T-cell (primary cell): ENCODE measurements at regions not wholly inside any gene's neighbourhood (a gene's known extent, or its start where the extent isn't known, plus 50 kb on each side); places are given as distances from the start of the nearest gene placed in this dataset.
"Not testable (repeated sequence)": the region's sequence is repeated elsewhere in the genome, so short reads cannot be mapped to it uniquely, and the experiment has no call there.

ENCODE experiments used
- ATAC-seq, 4 experiments: fragments of 200-7000 bp in 3 of 4; fragments of 150-1000 bp in 1 of 4; cut with Tn5 transposase; replicated peaks in 1 of 4; 1 replicate in 3 of 4; 2 replicates in 1 of 4; pipeline ENCODE4 v1.10.0; 2021; ENCODE audit warnings: moderate library complexity in 3 of 4, mild to moderate bottlenecking in 2 of 4, moderate number of reproducible peaks in 1 of 4
- CTCF ChIA-PET, 2 donors: fragments of 300-600 bp; sonication (Branson Sonifier 250); formaldehyde crosslinking; loops; one replicate each; lab custom pipeline; 2022; ENCODE audit warnings: antibody characterized with exemption in 2 of 2; lab: Charles Lee
- POLR2A ChIA-PET, 2 donors: fragments of 300-600 bp; sonication (Branson Sonifier 250); formaldehyde crosslinking; loops; one replicate each; lab custom pipeline; 2022; ENCODE audit warnings: antibody characterized with exemption in 2 of 2; lab: Charles Lee
- DNase-seq, 35 experiments: peaks; one replicate each; pipeline versions ENCODE4 v3.0.0 to v3.0.0-alpha.2; 2013 to 2023
- H3K27ac ChIP-seq: one replicate; pipeline ENCODE4 v1.5.1; 2013; ENCODE audit warnings: low read length
- H3K27me3 ChIP-seq, 2 experiments: replicated peaks in 1 of 2; 1 replicate in 1 of 2; 2 replicates in 1 of 2; pipeline versions ENCODE4 v1.6.1 to v1.7.0; 2013; ENCODE audit warnings: low read length in 1 of 2, mixed read lengths in 1 of 2; ENCODE audit not compliant: control insufficient read depth in 2 of 2, insufficient read depth in 2 of 2; ENCODE audit errors: extremely low read depth in 1 of 2
- H3K36me3 ChIP-seq, 2 donors: 1 replicate in 1 of 2; 2 replicates in 1 of 2; pipeline versions ENCODE4 v1.6.1 to v1.7.0; 2013; ENCODE audit warnings: low read length in 1 of 2; ENCODE audit not compliant: control insufficient read depth in 2 of 2, insufficient read depth in 1 of 2; ENCODE audit errors: extremely low read depth in 1 of 2
- H3K4me1 ChIP-seq, 2 experiments: 1 replicate in 1 of 2; 2 replicates in 1 of 2; pipeline versions ENCODE4 v1.6.1 to v1.7.0; 2013; ENCODE audit warnings: low read length in 2 of 2, mixed read lengths in 1 of 2; ENCODE audit not compliant: insufficient read depth in 2 of 2, control insufficient read depth in 1 of 2; ENCODE audit errors: extremely low read depth in 1 of 2
- H3K4me3 ChIP-seq, 2 donors: 1 replicate in 1 of 2; 2 replicates in 1 of 2; pipeline versions ENCODE4 v1.5.1 to v1.7.0; 2013; ENCODE audit warnings: mild to moderate bottlenecking in 2 of 2, low read length in 1 of 2, moderate library complexity in 1 of 2; ENCODE audit not compliant: control insufficient read depth in 1 of 2; ENCODE audit errors: extremely low read depth in 1 of 2
- H3K9me3 ChIP-seq: 2 replicates; pipeline ENCODE4 v1.7.0; 2013
- H3K27ac Mint-ChIP-seq, 2 donors: one replicate each; pipeline ENCODE4 v1.8.0; 2020 to 2021; ENCODE audit warnings: mild to moderate bottlenecking in 2 of 2, mixed read lengths in 2 of 2
- H3K27me3 Mint-ChIP-seq, 2 donors: one replicate each; pipeline ENCODE4 v1.8.0; 2021 to 2022; ENCODE audit warnings: mixed read lengths in 2 of 2
- H3K36me3 Mint-ChIP-seq: one replicate; pipeline ENCODE4 v1.8.0; 2021; ENCODE audit warnings: mixed read lengths
- H3K4me1 Mint-ChIP-seq, 3 donors: one replicate each; pipeline ENCODE4 v1.8.0; 2020 to 2022; ENCODE audit warnings: mixed read lengths in 3 of 3, mild to moderate bottlenecking in 1 of 3
- H3K4me3 Mint-ChIP-seq, 3 donors: one replicate each; pipeline ENCODE4 v1.8.0; 2020 to 2022; ENCODE audit warnings: mild to moderate bottlenecking in 3 of 3, mixed read lengths in 3 of 3, moderate library complexity in 3 of 3
- H3K9me3 Mint-ChIP-seq, 3 donors: one replicate each; pipeline ENCODE4 v1.8.0; 2020 to 2022; ENCODE audit warnings: mixed read lengths in 3 of 3
- WGBS: methylation state at CpG from one replicate; pipeline ENCODE4 v1.1.5; 2013; ENCODE audit warnings: missing lambda C conversion rate; ENCODE audit not compliant: insufficient coverage; 5-methylcytosine and 5-hydroxymethylcytosine counted together

DNA sequence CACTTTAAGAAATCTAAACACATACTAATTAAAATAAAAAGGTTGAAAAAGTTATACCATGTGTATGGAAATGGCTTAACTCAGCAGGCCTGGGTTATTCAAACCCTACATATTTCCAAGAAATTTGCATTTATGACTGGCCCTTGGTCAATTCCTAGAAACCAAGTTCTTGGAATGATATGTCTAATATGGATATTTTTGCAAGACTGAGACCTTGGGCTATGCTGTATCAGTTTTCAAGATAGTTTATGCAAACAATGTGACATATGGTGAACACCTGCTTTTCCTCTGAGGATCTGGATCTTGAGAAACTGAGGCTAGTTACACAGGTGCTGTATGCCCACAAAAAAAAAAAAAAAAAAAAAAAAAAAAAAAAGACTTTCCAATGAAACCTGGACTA is 536.9 kb upstream of the HS3ST5 start:
- no peak overlapping the region for H3K27ac Mint-ChIP-seq
- CTCF ChIA-PET = no interaction called here

GRCh38 chr6:114878091-114878490 is 535.3 kb upstream of the HS3ST5 start:
- DNase-seq (no peak), ATAC-seq (no peak)
- Mint-ChIP-seq H3K27ac (no peak overlapping the region), H3K4me1 (no peaks in the 10 kb centered on the region), H3K27me3 (no peaks in the 10 kb centered on the region), H3K4me3 (no peak overlapping the region), H3K9me3 (peaks cover 5 to 17% (median 8%) of the 10 kb centered on the region in 3 donors), H3K36me3 (no peaks in the 10 kb centered on the region)
- H3K27ac ChIP-seq = no peak overlapping the region
- no peak overlapping the region for H3K4me3 ChIP-seq
- ChIA-PET POLR2A (no interaction called here), CTCF (no interaction called here)
- no CpG with 5 or more reads among the region's 2 CpGs for WGBS
- no peaks in the 10 kb centered on the region for H3K36me3 ChIP-seq
- H3K4me1 ChIP-seq = no peaks in the 10 kb centered on the region
- no peaks in the 10 kb centered on the region for H3K9me3 ChIP-seq
- H3K27me3 ChIP-seq = no peaks in the 10 kb centered on the region

More for the DNA sequence above, 536.9 kb upstream of the HS3ST5 start:
- no peaks in the 10 kb centered on the region for H3K27me3 Mint-ChIP-seq
- Histone ChIP-seq H3K36me3 (no peaks in the 10 kb centered on the region), H3K4me3 (no peak overlapping the region), H3K27ac (no peak overlapping the region), H3K27me3 (no peaks in the 10 kb centered on the region), H3K4me1 (no peaks in the 10 kb centered on the region), H3K9me3 (no peaks in the 10 kb centered on the region)
- no peak overlapping the region for H3K4me3 Mint-ChIP-seq
- no peaks in the 10 kb centered on the region for H3K4me1 Mint-ChIP-seq
- H3K9me3 Mint-ChIP-seq = peaks cover 3 to 17% (median 12%) of the 10 kb centered on the region in 3 donors
- ATAC-seq (no peak), DNase-seq (no peak)
- H3K36me3 Mint-ChIP-seq = no peaks in the 10 kb centered on the region
- POLR2A ChIA-PET = no interaction called here

- Mint-ChIP-seq H3K4me1 (no peaks in the 10 kb centered on the region), H3K27ac (no peak overlapping the region), H3K36me3 (no peaks in the 10 kb centered on the region), H3K4me3 (no peak overlapping the region), H3K9me3 (peaks cover 9 to 14% (median 11%) of the 10 kb centered on the region in 3 donors), H3K27me3 (no peaks in the 10 kb centered on the region)
- CTCF ChIA-PET = no interaction called here
- Histone ChIP-seq H3K4me3 (no peak overlapping the region), H3K27me3 (no peaks in the 10 kb centered on the region), H3K4me1 (no peaks in the 10 kb centered on the region), H3K36me3 (no peaks in the 10 kb centered on the region), H3K27ac (no peak overlapping the region), H3K9me3 (no peaks in the 10 kb centered on the region)
- ATAC-seq (no peak), DNase-seq (no peak)
- POLR2A ChIA-PET = no interaction called here
- WGBS = 79% methylated on average over 3 of the region's 4 CpGs
These were observed 531.6 kb upstream of the HS3ST5 start for GRCh38 chr6:114874410-114874809.

GRCh38 chr6:114865506-114865905 is 522.7 kb upstream of the HS3ST5 start:
- H3K27me3 ChIP-seq, H3K4me3 ChIP-seq, H3K36me3 ChIP-seq, H3K27me3 Mint-ChIP-seq, CTCF ChIA-PET, H3K9me3 Mint-ChIP-seq, H3K36me3 Mint-ChIP-seq, ATAC-seq, H3K4me1 ChIP-seq, H3K27ac ChIP-seq, H3K4me3 Mint-ChIP-seq, DNase-seq, H3K9me3 ChIP-seq, POLR2A ChIA-PET, H3K27ac Mint-ChIP-seq, H3K4me1 Mint-ChIP-seq: not testable (repeated sequence)
- 90% methylated on average over 6 of the region's 14 CpGs for WGBS

- Mint-ChIP-seq H3K27ac (no peak overlapping the region), H3K9me3 (peaks cover 3 to 7% (median 7%) of the 10 kb centered on the region in 3 donors)
These were observed 520.8 kb upstream of the HS3ST5 start for GRCh38 chr6:114863610-114864009.

GRCh38 chr6:114862819-114863218 is 520.0 kb upstream of the HS3ST5 start:
- CTCF ChIA-PET = no interaction called here
- H3K9me3 ChIP-seq = no peaks in the 10 kb centered on the region
- H3K27me3 Mint-ChIP-seq = no peaks in the 10 kb centered on the region
- POLR2A ChIA-PET = interaction anchor here in 1 of 2 donors (0.6 kb wide), 1 partner anchor 40 kb away, joined by 3 read pairs; no protein-coding TSS in a partner anchor
- DNase-seq (no peak), ATAC-seq (no peak)
- no peaks in the 10 kb centered on the region for H3K4me1 ChIP-seq
- H3K4me1 Mint-ChIP-seq = no peaks in the 10 kb centered on the region
- H3K27me3 ChIP-seq = no peaks in the 10 kb centered on the region
- peaks cover 3 to 7% (median 7%) of the 10 kb centered on the region in 3 donors for H3K9me3 Mint-ChIP-seq
- WGBS = no CpG with 5 or more reads among the region's 2 CpGs
- no peaks in the 10 kb centered on the region for H3K36me3 Mint-ChIP-seq
- no peak overlapping the region for H3K4me3 ChIP-seq
- H3K36me3 ChIP-seq = no peaks in the 10 kb centered on the region
- H3K27ac ChIP-seq = no peak overlapping the region
- no peak overlapping the region for H3K27ac Mint-ChIP-seq
- H3K4me3 Mint-ChIP-seq = no peak overlapping the region

More at GRCh38 chr6:114863610-114864009, 520.8 kb upstream of the HS3ST5 start:
- ChIA-PET POLR2A (no interaction called here), CTCF (no interaction called here)
- Histone ChIP-seq H3K9me3 (no peaks in the 10 kb centered on the region), H3K4me3 (no peak overlapping the region), H3K27ac (no peak overlapping the region), H3K4me1 (no peaks in the 10 kb centered on the region), H3K36me3 (no peaks in the 10 kb centered on the region), H3K27me3 (no peaks in the 10 kb centered on the region)
- WGBS = no CpG with 5 or more reads among the region's 2 CpGs
- H3K36me3 Mint-ChIP-seq = no peaks in the 10 kb centered on the region
- DNase-seq = no peak
- no peak overlapping the region for H3K4me3 Mint-ChIP-seq
- ATAC-seq = no peak
- no peaks in the 10 kb centered on the region for H3K27me3 Mint-ChIP-seq
- H3K4me1 Mint-ChIP-seq = no peaks in the 10 kb centered on the region

GRCh38 chr6:114862064-114862463 is 519.2 kb upstream of the HS3ST5 start:
- Mint-ChIP-seq H3K9me3 (peaks cover 3 to 8% (median 8%) of the 10 kb centered on the region in 3 donors), H3K4me1 (no peaks in the 10 kb centered on the region), H3K36me3 (no peaks in the 10 kb centered on the region), H3K27ac (no peak overlapping the region), H3K4me3 (no peak overlapping the region), H3K27me3 (no peaks in the 10 kb centered on the region)
- H3K9me3 ChIP-seq = no peaks in the 10 kb centered on the region
- ATAC-seq (no peak), DNase-seq (no peak)
- no peaks in the 10 kb centered on the region for H3K36me3 ChIP-seq
- 100% methylated on average over 1 of the region's 1 CpG for WGBS
- H3K4me1 ChIP-seq = no peaks in the 10 kb centered on the region
- POLR2A ChIA-PET = interaction anchor here in 1 of 2 donors (0.6 kb wide), 1 partner anchor 40 kb away, joined by 3 read pairs; no protein-coding TSS in a partner anchor
- CTCF ChIA-PET = no interaction called here
- H3K27ac ChIP-seq = no peak overlapping the region
- H3K27me3 ChIP-seq = no peaks in the 10 kb centered on the region
- H3K4me3 ChIP-seq = no peak overlapping the region
